CD8-positive, alpha-beta memory T cell (primary cell): ENCODE measurements at regions not wholly inside any gene's neighbourhood (a gene's known extent, or its start where the extent isn't known, plus 50 kb on each side); places are given as distances from the start of the nearest gene placed in this dataset.

Experiments
- CTCF ChIA-PET: fragments of 350-600 bp; sonication (Branson Sonifier 250); formaldehyde crosslinking; loops from one replicate; lab custom pipeline; 2021; ENCODE audit warnings: antibody characterized with exemption; lab: Charles Lee
- POLR2A ChIA-PET: fragments of 350-600 bp; sonication (Branson Sonifier 250); formaldehyde crosslinking; loops from one replicate; lab custom pipeline; 2021; ENCODE audit warnings: antibody characterized with exemption; lab: Charles Lee
- DNase-seq, 5 donors: peaks; one replicate each; pipeline versions ENCODE4 v3.0.0 to v3.0.0-alpha.2; 2020 to 2022; ENCODE audit warnings: mixed read lengths in 1 of 5
- H3K27ac ChIP-seq: one replicate; pipeline ENCODE4 v1.7.0; 2013; ENCODE audit warnings: low read depth, mild to moderate bottlenecking, low read length, moderate library complexity
- H3K27me3 ChIP-seq: 2 replicates; pipeline ENCODE4 v1.7.0; 2013; ENCODE audit warnings: low read length, mild to moderate bottlenecking; ENCODE audit not compliant: insufficient read depth, poor library complexity, severe bottlenecking
- H3K36me3 ChIP-seq: 2 replicates; pipeline ENCODE4 v1.7.0; 2013; ENCODE audit warnings: mild to moderate bottlenecking, low read length, moderate library complexity; ENCODE audit not compliant: insufficient read depth
- H3K4me1 ChIP-seq: 2 replicates; pipeline ENCODE4 v1.7.0; 2013; ENCODE audit warnings: mild to moderate bottlenecking, low read length, moderate library complexity; ENCODE audit not compliant: insufficient read depth
- H3K4me3 ChIP-seq: 2 replicates; pipeline ENCODE4 v1.7.0; 2013; ENCODE audit warnings: mild to moderate bottlenecking, low read length
- H3K9me3 ChIP-seq: 2 replicates; pipeline ENCODE4 v1.7.0; 2013; ENCODE audit warnings: mild to moderate bottlenecking, low read length
- H3K27ac Mint-ChIP-seq, 8 donors: one replicate each; pipeline ENCODE4 v1.8.0; 2020 to 2021; ENCODE audit warnings: mixed read lengths in 8 of 8, mild to moderate bottlenecking in 6 of 8, inconsistent platforms in 3 of 8, moderate library complexity in 3 of 8
- H3K27me3 Mint-ChIP-seq, 2 donors: one replicate each; pipeline ENCODE4 v1.8.0; 2020 to 2021; ENCODE audit warnings: mixed read lengths in 2 of 2, mild to moderate bottlenecking in 1 of 2, moderate library complexity in 1 of 2
- H3K36me3 Mint-ChIP-seq, 3 donors: one replicate each; pipeline ENCODE4 v1.8.0; 2020 to 2021; ENCODE audit warnings: mixed read lengths in 3 of 3, inconsistent platforms in 1 of 3, mild to moderate bottlenecking in 1 of 3
- H3K4me1 Mint-ChIP-seq, 3 donors: one replicate each; pipeline ENCODE4 v1.8.0; 2020 to 2021; ENCODE audit warnings: mixed read lengths in 3 of 3, inconsistent platforms in 1 of 3, mild to moderate bottlenecking in 1 of 3
- H3K4me3 Mint-ChIP-seq, 7 donors: one replicate each; pipeline ENCODE4 v1.8.0; 2020 to 2021; ENCODE audit warnings: mixed read lengths in 7 of 7, mild to moderate bottlenecking in 6 of 7, moderate library complexity in 4 of 7, inconsistent platforms in 2 of 7
- H3K9me3 Mint-ChIP-seq, 5 donors: one replicate each; pipeline ENCODE4 v1.8.0; 2020 to 2022; ENCODE audit warnings: mixed read lengths in 5 of 5, mild to moderate bottlenecking in 3 of 5, moderate library complexity in 2 of 5, inconsistent platforms in 1 of 5

- Histone ChIP-seq H3K27ac (no peak overlapping the region), H3K36me3 (no peaks in the 10 kb centered on the region), H3K4me3 (no peak overlapping the region), H3K4me1 (peaks cover 15% of the 10 kb centered on the region), H3K27me3 (no peaks in the 10 kb centered on the region), H3K9me3 (no peaks in the 10 kb centered on the region)
- Mint-ChIP-seq H3K4me3 (no peak overlapping the region), H3K27me3 (no peaks in the 10 kb centered on the region), H3K9me3 (no peaks in the 10 kb centered on the region), H3K27ac (no peak overlapping the region), H3K4me1 (peaks cover 27 to 39% (median 29%) of the 10 kb centered on the region in 3 donors), H3K36me3 (peaks cover 0 to 3% (median 1%) of the 10 kb centered on the region in 3 donors)
- no peak for DNase-seq
- CTCF ChIA-PET = no interaction called here
- POLR2A ChIA-PET = no interaction called here
Measured at GRCh38 chr5:68408345-68408871, 192.9 kb downstream of the PIK3R1 start.

GRCh38 chr5:68409259-68409658, 193.7 kb downstream of the PIK3R1 start:
- no peaks in the 10 kb centered on the region for H3K9me3 Mint-ChIP-seq
- Histone ChIP-seq H3K27ac (no peak overlapping the region), H3K27me3 (no peaks in the 10 kb centered on the region), H3K9me3 (no peaks in the 10 kb centered on the region), H3K36me3 (no peaks in the 10 kb centered on the region), H3K4me3 (no peak overlapping the region), H3K4me1 (peaks cover 15% of the 10 kb centered on the region)
- peaks cover 0 to 3% (median 1%) of the 10 kb centered on the region in 3 donors for H3K36me3 Mint-ChIP-seq
- no peak overlapping the region for H3K4me3 Mint-ChIP-seq
- H3K4me1 Mint-ChIP-seq = peaks cover 27 to 39% (median 29%) of the 10 kb centered on the region in 3 donors
- no peak overlapping the region for H3K27ac Mint-ChIP-seq
- no peaks in the 10 kb centered on the region for H3K27me3 Mint-ChIP-seq
- no peak for DNase-seq
- ChIA-PET POLR2A (no interaction called here), CTCF (no interaction called here)

GRCh38 chr5:68411161-68411560, 195.6 kb downstream of the PIK3R1 start:
- Histone ChIP-seq H3K4me3 (no peak overlapping the region), H3K27me3 (no peaks in the 10 kb centered on the region), H3K27ac (no peak overlapping the region), H3K4me1 (peaks cover 20% of the 10 kb centered on the region), H3K9me3 (no peaks in the 10 kb centered on the region), H3K36me3 (no peaks in the 10 kb centered on the region)
- ChIA-PET POLR2A (no interaction called here), CTCF (no interaction called here)
- Mint-ChIP-seq H3K9me3 (no peaks in the 10 kb centered on the region), H3K27ac (no peak overlapping the region), H3K27me3 (peaks cover 0 to 2% of the 10 kb centered on the region in 2 donors), H3K4me3 (no peak overlapping the region), H3K36me3 (peaks cover 0 to 3% (median 0%) of the 10 kb centered on the region in 3 donors), H3K4me1 (peaks cover 19 to 31% (median 20%) of the 10 kb centered on the region in 3 donors)
- DNase-seq = no peak

GRCh38 chr5:68415177-68416085, 199.9 kb downstream of the PIK3R1 start:
- Histone ChIP-seq H3K4me3 (no peak overlapping the region), H3K27me3 (no peaks in the 10 kb centered on the region), H3K9me3 (no peaks in the 10 kb centered on the region), H3K4me1 (peaks cover 8% of the 10 kb centered on the region), H3K27ac (peak overlapping the region; percentile 49), H3K36me3 (no peaks in the 10 kb centered on the region)
- Mint-ChIP-seq H3K4me1 (peaks cover 4 to 9% (median 7%) of the 10 kb centered on the region in 3 donors), H3K27me3 (peaks cover 0 to 5% of the 10 kb centered on the region in 2 donors), H3K27ac (peak overlapping the region in 1 of 8 donors; percentile 28), H3K36me3 (peaks cover 0 to 3% (median 0%) of the 10 kb centered on the region in 3 donors), H3K4me3 (no peak overlapping the region), H3K9me3 (no peaks in the 10 kb centered on the region)
- ChIA-PET CTCF (interaction anchor here (1.4 to 1.6 kb wide), 3 partner anchors 12 to 129 kb away, joined by 3 to 5 read pairs (median 4); no protein-coding TSS in a partner anchor), POLR2A (no interaction called here)
- no peak for DNase-seq

GRCh38 chr5:68416714-68417113, 201.2 kb downstream of the PIK3R1 start:
- peaks cover 4 to 10% (median 7%) of the 10 kb centered on the region in 3 donors for H3K4me1 Mint-ChIP-seq
- H3K9me3 Mint-ChIP-seq = no peaks in the 10 kb centered on the region
- POLR2A ChIA-PET = no interaction called here
- Histone ChIP-seq H3K4me1 (peaks cover 8% of the 10 kb centered on the region), H3K4me3 (no peak overlapping the region), H3K36me3 (no peaks in the 10 kb centered on the region), H3K9me3 (no peaks in the 10 kb centered on the region), H3K27me3 (no peaks in the 10 kb centered on the region), H3K27ac (no peak overlapping the region)
- CTCF ChIA-PET = interaction anchor here (1.6 kb wide), 1 partner anchor 130 kb away, joined by 5 read pairs; no protein-coding TSS in a partner anchor
- H3K4me3 Mint-ChIP-seq = no peak overlapping the region
- H3K27me3 Mint-ChIP-seq = peaks cover 0 to 5% of the 10 kb centered on the region in 2 donors
- DNase-seq = no peak
- peaks cover 0 to 3% (median 3%) of the 10 kb centered on the region in 3 donors for H3K36me3 Mint-ChIP-seq
- no peak overlapping the region for H3K27ac Mint-ChIP-seq

- no peaks in the 10 kb centered on the region for H3K36me3 ChIP-seq
- no peaks in the 10 kb centered on the region for H3K9me3 Mint-ChIP-seq
- H3K4me1 Mint-ChIP-seq = peaks cover 7 to 20% (median 12%) of the 10 kb centered on the region in 3 donors
- H3K27ac Mint-ChIP-seq = no peak overlapping the region
- H3K4me3 ChIP-seq = no peak overlapping the region
- no peaks in the 10 kb centered on the region for H3K9me3 ChIP-seq
- no peaks in the 10 kb centered on the region for H3K27me3 ChIP-seq
- H3K4me3 Mint-ChIP-seq = no peak overlapping the region
- peaks cover 8% of the 10 kb centered on the region for H3K4me1 ChIP-seq
- peaks cover 0 to 3% (median 0%) of the 10 kb centered on the region in 3 donors for H3K36me3 Mint-ChIP-seq
- no peak for DNase-seq
- ChIA-PET POLR2A (no interaction called here), CTCF (interaction anchor here (1.1 kb wide), 1 partner anchor 29 kb away, joined by 3 read pairs; no protein-coding TSS in a partner anchor)
- H3K27me3 Mint-ChIP-seq = peaks cover 0 to 5% of the 10 kb centered on the region in 2 donors
- H3K27ac ChIP-seq = no peak overlapping the region
Measured at GRCh38 chr5:68418201-68418600, 202.6 kb downstream of the PIK3R1 start.

- no peaks in the 10 kb centered on the region for H3K9me3 Mint-ChIP-seq
- no peak overlapping the region for H3K4me3 ChIP-seq
- peaks cover 0 to 5% of the 10 kb centered on the region in 2 donors for H3K27me3 Mint-ChIP-seq
- H3K4me1 Mint-ChIP-seq = peaks cover 8 to 22% (median 15%) of the 10 kb centered on the region in 3 donors
- no peaks in the 10 kb centered on the region for H3K27me3 ChIP-seq
- DNase-seq = no peak
- H3K27ac ChIP-seq = peak overlapping the region; percentile 27
- no peak overlapping the region for H3K27ac Mint-ChIP-seq
- no peaks in the 10 kb centered on the region for H3K36me3 ChIP-seq
- H3K4me1 ChIP-seq = peaks cover 8% of the 10 kb centered on the region
- CTCF ChIA-PET = interaction anchor here (1.1 to 1.4 kb wide), 2 partner anchors 12 to 28 kb away, joined by 3 read pairs; no protein-coding TSS in a partner anchor
- POLR2A ChIA-PET = no interaction called here
- H3K4me3 Mint-ChIP-seq = no peak overlapping the region
- no peaks in the 10 kb centered on the region for H3K9me3 ChIP-seq
- peaks cover 0 to 3% (median 0%) of the 10 kb centered on the region in 3 donors for H3K36me3 Mint-ChIP-seq
Measured at GRCh38 chr5:68418680-68419079, 203.1 kb downstream of the PIK3R1 start.
